GM12874 (cell line): ENCODE measurements at regions not wholly inside any gene's neighbourhood (a gene's known extent, or its start where the extent isn't known, plus 50 kb on each side); places are given as distances from the start of the nearest gene placed in this dataset.

ENCODE experiments used
- TF ChIP-seq, protein P1 (sequence below): IDR thresholded peaks from 2 replicates; pipeline ENCODE4 v1.5.1; 2011; ENCODE audit warnings: low read depth, mild to moderate bottlenecking, control low read depth, low read length, moderate library complexity; ENCODE audit not compliant: insufficient read depth

DNA sequence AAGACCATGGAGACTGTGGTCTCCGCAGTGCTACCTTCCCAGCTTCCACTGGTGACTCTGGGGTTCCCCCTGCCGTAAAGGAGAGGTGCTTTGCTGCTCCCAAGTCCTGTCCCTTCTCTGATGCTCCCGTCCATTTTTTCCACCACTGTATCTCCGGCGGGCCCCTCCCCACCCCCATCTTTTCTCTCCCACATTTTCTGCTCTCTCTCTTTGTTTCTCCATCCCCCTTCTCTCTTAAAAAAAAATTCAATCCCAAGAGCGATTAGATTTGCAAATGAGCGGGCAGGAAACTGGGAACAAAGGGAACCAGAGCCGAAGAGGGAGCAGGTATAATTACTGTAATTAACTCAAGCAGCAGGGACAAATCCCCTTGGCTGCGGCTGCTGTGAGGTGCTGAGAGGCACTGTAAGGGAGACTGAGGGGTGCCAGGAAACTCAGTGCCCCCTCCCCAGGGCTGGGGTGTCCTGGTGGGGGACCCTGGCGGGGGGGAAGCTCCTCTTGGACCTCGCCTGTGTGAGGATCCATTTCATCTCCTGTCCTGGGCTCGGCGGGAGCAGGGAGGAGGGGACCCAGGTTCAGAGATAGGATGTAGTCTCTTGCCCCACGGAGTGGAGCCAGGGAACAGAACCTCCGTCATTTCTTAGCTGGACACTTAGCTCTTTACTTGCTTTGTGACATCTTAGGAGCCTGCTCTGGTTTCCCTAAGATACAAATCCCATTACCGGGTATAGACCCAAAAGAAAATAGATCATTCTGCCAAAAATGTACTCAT is 140.4 kb upstream of the NRXN3 start:
- TF ChIP-seq, protein P1, sequence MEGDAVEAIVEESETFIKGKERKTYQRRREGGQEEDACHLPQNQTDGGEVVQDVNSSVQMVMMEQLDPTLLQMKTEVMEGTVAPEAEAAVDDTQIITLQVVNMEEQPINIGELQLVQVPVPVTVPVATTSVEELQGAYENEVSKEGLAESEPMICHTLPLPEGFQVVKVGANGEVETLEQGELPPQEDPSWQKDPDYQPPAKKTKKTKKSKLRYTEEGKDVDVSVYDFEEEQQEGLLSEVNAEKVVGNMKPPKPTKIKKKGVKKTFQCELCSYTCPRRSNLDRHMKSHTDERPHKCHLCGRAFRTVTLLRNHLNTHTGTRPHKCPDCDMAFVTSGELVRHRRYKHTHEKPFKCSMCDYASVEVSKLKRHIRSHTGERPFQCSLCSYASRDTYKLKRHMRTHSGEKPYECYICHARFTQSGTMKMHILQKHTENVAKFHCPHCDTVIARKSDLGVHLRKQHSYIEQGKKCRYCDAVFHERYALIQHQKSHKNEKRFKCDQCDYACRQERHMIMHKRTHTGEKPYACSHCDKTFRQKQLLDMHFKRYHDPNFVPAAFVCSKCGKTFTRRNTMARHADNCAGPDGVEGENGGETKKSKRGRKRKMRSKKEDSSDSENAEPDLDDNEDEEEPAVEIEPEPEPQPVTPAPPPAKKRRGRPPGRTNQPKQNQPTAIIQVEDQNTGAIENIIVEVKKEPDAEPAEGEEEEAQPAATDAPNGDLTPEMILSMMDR = no peak

DNA sequence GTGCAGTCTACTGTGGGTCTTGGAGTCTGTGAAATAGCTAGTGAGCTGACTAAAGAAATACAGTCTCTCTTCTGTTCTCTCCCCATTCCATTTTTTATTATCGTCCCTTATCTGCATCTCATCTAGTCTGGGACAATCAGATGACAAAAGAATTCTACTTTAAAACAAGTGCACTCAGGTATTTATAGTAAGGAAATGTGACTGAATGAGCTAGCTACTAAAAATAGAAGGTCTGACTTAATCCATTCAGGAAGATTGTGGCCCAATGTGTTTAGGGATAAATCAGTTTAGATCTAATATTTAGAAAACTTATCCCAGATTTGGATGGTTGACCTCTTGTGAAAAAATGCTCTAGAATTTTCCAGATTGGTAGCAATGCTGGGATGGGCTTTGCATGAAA is 126.8 kb upstream of the NRXN3 start:
- TF ChIP-seq, protein P1 = no peak

DNA sequence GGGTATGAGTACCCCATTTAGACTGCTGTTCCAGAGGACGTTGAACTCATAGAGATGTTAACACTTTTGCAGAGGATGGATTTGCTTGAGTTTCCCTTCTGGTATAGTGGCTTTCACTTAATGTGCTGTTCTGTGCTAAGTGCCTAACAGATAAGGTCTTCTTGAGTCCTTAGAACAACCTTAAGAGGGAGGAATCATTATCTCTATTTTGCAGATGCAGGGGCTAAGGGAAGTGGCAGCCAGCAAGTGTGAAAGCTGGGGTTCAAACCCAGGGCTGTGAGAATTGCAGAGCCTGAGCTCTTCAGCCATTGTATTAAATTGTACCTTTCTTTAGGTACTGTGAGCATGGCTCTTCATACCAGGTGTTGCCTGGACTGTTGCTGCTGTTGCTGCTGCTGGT is 122.1 kb upstream of the NRXN3 start:
- TF ChIP-seq, protein P1 = no peak

DNA sequence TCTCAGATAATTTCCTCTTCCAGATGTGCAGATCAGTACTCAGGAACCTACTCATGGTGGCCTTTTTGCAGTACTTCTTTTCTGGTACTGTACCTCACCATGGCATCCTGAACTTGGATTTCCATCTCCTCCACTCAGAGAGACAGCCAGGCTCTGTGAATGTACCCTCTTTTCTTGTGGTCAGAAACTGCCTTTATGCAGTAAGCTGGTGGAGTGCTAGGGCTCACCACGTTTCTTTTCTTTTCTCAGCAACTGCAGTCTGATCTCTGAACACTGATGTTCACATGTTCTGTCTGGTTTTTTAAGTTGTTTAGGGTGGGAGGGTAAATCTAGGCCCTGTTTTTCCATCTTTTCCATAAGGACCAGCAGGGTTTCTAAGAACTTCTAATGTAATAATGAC is 99.8 kb upstream of the NRXN3 start:
- TF ChIP-seq, protein P1 = no peak

DNA sequence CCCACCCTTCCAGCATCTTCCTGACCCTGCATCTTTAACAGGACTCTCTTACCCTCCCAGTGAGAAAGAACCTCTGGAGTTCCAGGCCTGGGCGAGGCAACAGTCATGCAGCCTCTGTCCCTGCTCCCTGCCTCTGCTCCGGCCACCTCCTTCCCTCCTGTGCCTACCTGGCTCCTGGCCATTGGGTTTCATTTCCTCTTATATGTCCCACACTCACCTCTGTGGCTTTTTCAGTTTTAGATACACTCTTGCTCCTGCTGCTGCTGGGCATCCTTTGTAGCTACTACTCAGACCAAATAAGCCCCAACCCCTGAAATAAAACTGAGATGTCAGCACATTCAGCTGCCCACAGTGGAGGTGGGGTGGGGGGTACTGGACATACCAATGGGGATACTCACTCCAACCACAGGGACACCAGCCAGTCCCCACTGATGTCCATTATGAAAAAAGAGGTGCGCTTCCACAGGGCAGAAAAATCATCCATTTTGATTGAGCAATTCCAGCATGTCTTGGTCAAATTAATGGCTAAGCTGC is 99.1 kb upstream of the NRXN3 start:
- TF ChIP-seq, protein P1 = no peak

DNA sequence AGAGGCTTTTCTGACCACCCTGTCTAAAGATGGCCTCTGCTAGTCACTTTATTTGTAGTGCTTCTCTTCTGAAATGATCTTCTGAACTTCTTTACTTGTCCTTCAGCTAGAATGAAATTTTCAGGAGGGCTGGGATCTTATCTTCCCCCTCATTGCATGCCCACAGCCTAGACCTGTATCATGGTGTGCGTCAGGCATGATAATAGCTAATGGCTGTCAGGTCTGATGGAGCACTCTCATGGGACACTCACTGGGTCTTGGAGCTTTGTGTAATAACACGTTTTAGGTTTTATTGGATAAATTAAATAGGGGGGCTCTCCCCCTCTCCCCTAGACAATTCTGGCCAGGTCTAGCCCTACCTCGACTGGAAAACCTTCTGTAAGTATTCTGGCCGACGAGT is 97.1 kb upstream of the NRXN3 start:
- TF ChIP-seq, protein P1 = no peak

DNA sequence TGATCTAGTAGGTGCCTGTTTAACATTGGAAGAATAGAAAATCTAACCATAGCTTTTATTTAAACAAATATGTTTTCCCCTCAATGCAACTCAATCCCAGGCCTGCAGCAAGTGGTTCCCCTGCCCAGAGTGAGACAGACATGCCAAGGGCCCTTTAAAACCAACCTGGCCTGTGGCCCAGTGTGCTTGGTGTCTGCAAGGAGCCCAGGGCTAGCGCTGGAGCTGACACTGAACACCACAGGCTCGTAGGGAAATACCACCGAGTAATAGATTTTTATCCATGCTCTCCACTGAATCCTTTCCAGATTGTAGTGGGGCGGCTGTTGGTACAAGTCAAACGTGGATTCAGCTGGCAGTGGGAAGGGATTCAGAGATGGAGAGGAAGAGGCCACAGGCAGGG is 95.6 kb upstream of the NRXN3 start:
- TF ChIP-seq, protein P1 = no peak
